ENCODE measurements at regions not wholly inside any gene's neighbourhood (a gene's known extent, or its start where the extent isn't known, plus 50 kb on each side); places are given as distances from the start of the nearest gene placed in this dataset.
"Not testable (repeated sequence)": the region's sequence is repeated elsewhere in the genome, so short reads cannot be mapped to it uniquely, and the experiment has no call there.

- Histone ChIP-seq H3K27me3 (ENCODE audit: control insufficient read depth in 3 of 3, insufficient read depth in 3 of 3, low read length in 3 of 3) (no peaks in the 10 kb centered on the region), H3K4me3 (ENCODE audit: low read length in 3 of 3) (no peak overlapping the region), H3K9ac (ENCODE audit: low read depth in 1 of 3, low read length in 3 of 3) (no peak overlapping the region), H3K9me3 (ENCODE audit: control insufficient read depth in 3 of 3, low read length in 3 of 3) (no peaks in the 10 kb centered on the region), H3K4me1 (ENCODE audit: control insufficient read depth in 3 of 3, insufficient read depth in 3 of 3, low read length in 3 of 3) (no peaks in the 10 kb centered on the region), H3K36me3 (ENCODE audit: control insufficient read depth in 3 of 3, insufficient read depth in 3 of 3, low read length in 3 of 3) (no peaks in the 10 kb centered on the region), H3K27ac (ENCODE audit: low read depth, low read length) (no peak overlapping the region)
These were observed 186.1 kb downstream of the OTOL1 start for GRCh38 chr3:161682715-161683114.

GRCh38 chr3:161689584-161690298, 193.1 kb downstream of the OTOL1 start:
- Histone ChIP-seq H3K9ac (ENCODE audit: low read depth in 1 of 3, low read length in 3 of 3) (no peak overlapping the region), H3K27me3 (ENCODE audit: control insufficient read depth in 3 of 3, insufficient read depth in 3 of 3, low read length in 3 of 3) (no peaks in the 10 kb centered on the region), H3K27ac (ENCODE audit: low read depth, low read length) (no peak overlapping the region), H3K4me3 (ENCODE audit: low read length in 3 of 3) (no peak overlapping the region), H3K36me3 (ENCODE audit: control insufficient read depth in 3 of 3, insufficient read depth in 3 of 3, low read length in 3 of 3) (no peaks in the 10 kb centered on the region), H3K4me1 (ENCODE audit: control insufficient read depth in 3 of 3, insufficient read depth in 3 of 3, low read length in 3 of 3) (no peaks in the 10 kb centered on the region), H3K9me3 (ENCODE audit: control insufficient read depth in 3 of 3, low read length in 3 of 3) (no peaks in the 10 kb centered on the region)

GRCh38 chr3:161690299-161690620, 193.7 kb downstream of the OTOL1 start:
- Histone ChIP-seq H3K4me3 (ENCODE audit: low read length in 3 of 3) (no peak overlapping the region), H3K9ac (ENCODE audit: low read depth in 1 of 3, low read length in 3 of 3) (no peak overlapping the region), H3K4me1 (ENCODE audit: control insufficient read depth in 3 of 3, insufficient read depth in 3 of 3, low read length in 3 of 3) (no peaks in the 10 kb centered on the region), H3K27me3 (ENCODE audit: control insufficient read depth in 3 of 3, insufficient read depth in 3 of 3, low read length in 3 of 3) (no peaks in the 10 kb centered on the region), H3K27ac (ENCODE audit: low read depth, low read length) (no peak overlapping the region), H3K9me3 (ENCODE audit: control insufficient read depth in 3 of 3, low read length in 3 of 3) (no peaks in the 10 kb centered on the region), H3K36me3 (ENCODE audit: control insufficient read depth in 3 of 3, insufficient read depth in 3 of 3, low read length in 3 of 3) (no peaks in the 10 kb centered on the region)

- Histone ChIP-seq H3K9me3 (ENCODE audit: control insufficient read depth in 3 of 3, low read length in 3 of 3) (no peaks in the 10 kb centered on the region), H3K9ac (ENCODE audit: low read depth in 1 of 3, low read length in 3 of 3) (no peak overlapping the region), H3K36me3 (ENCODE audit: control insufficient read depth in 3 of 3, insufficient read depth in 3 of 3, low read length in 3 of 3) (no peaks in the 10 kb centered on the region), H3K27ac (ENCODE audit: low read depth, low read length) (no peak overlapping the region), H3K4me1 (ENCODE audit: control insufficient read depth in 3 of 3, insufficient read depth in 3 of 3, low read length in 3 of 3) (no peaks in the 10 kb centered on the region), H3K4me3 (ENCODE audit: low read length in 3 of 3) (no peak overlapping the region), H3K27me3 (ENCODE audit: control insufficient read depth in 3 of 3, insufficient read depth in 3 of 3, low read length in 3 of 3) (no peaks in the 10 kb centered on the region)
These were observed 195.1 kb downstream of the OTOL1 start for GRCh38 chr3:161691677-161692076.

- no peaks in the 10 kb centered on the region for H3K9me3 ChIP-seq (ENCODE audit: control insufficient read depth in 3 of 3, low read length in 3 of 3)
- no peaks in the 10 kb centered on the region for H3K4me1 ChIP-seq (ENCODE audit: control insufficient read depth in 3 of 3, insufficient read depth in 3 of 3, low read length in 3 of 3)
- H3K4me3 ChIP-seq (ENCODE audit: low read length in 3 of 3): no peak overlapping the region
- H3K36me3 ChIP-seq (ENCODE audit: control insufficient read depth in 3 of 3, insufficient read depth in 3 of 3, low read length in 3 of 3): no peaks in the 10 kb centered on the region
- no peaks in the 10 kb centered on the region for H3K27me3 ChIP-seq (ENCODE audit: control insufficient read depth in 3 of 3, insufficient read depth in 3 of 3, low read length in 3 of 3)
- H3K9ac ChIP-seq (ENCODE audit: low read depth in 1 of 3, low read length in 3 of 3): no peak overlapping the region
- H3K27ac ChIP-seq (ENCODE audit: low read depth, low read length): no peak overlapping the region
These were observed 198.3 kb downstream of the OTOL1 start for GRCh38 chr3:161694682-161695564.

GRCh38 chr3:161695811-161696210, 199.2 kb downstream of the OTOL1 start:
- Histone ChIP-seq H3K9me3 (ENCODE audit: control insufficient read depth in 3 of 3, low read length in 3 of 3) (no peaks in the 10 kb centered on the region), H3K27ac (ENCODE audit: low read depth, low read length) (no peak overlapping the region), H3K4me3 (ENCODE audit: low read length in 3 of 3) (no peak overlapping the region), H3K9ac (ENCODE audit: low read depth in 1 of 3, low read length in 3 of 3) (no peak overlapping the region), H3K4me1 (ENCODE audit: control insufficient read depth in 3 of 3, insufficient read depth in 3 of 3, low read length in 3 of 3) (no peaks in the 10 kb centered on the region), H3K27me3 (ENCODE audit: control insufficient read depth in 3 of 3, insufficient read depth in 3 of 3, low read length in 3 of 3) (no peaks in the 10 kb centered on the region), H3K36me3 (ENCODE audit: control insufficient read depth in 3 of 3, insufficient read depth in 3 of 3, low read length in 3 of 3) (no peaks in the 10 kb centered on the region)

GRCh38 chr3:161700998-161701397, 204.4 kb downstream of the OTOL1 start:
- Histone ChIP-seq H3K4me1 (ENCODE audit: control insufficient read depth in 3 of 3, insufficient read depth in 3 of 3, low read length in 3 of 3) (no peaks in the 10 kb centered on the region), H3K27me3 (ENCODE audit: control insufficient read depth in 3 of 3, insufficient read depth in 3 of 3, low read length in 3 of 3) (no peaks in the 10 kb centered on the region), H3K9me3 (ENCODE audit: control insufficient read depth in 3 of 3, low read length in 3 of 3) (no peaks in the 10 kb centered on the region), H3K27ac (ENCODE audit: low read depth, low read length) (no peak overlapping the region), H3K4me3 (ENCODE audit: low read length in 3 of 3) (no peak overlapping the region), H3K36me3 (ENCODE audit: control insufficient read depth in 3 of 3, insufficient read depth in 3 of 3, low read length in 3 of 3) (no peaks in the 10 kb centered on the region), H3K9ac (ENCODE audit: low read depth in 1 of 3, low read length in 3 of 3) (no peak overlapping the region)

- H3K36me3 ChIP-seq (ENCODE audit: control insufficient read depth in 3 of 3, insufficient read depth in 3 of 3, low read length in 3 of 3); H3K27ac ChIP-seq (ENCODE audit: low read depth, low read length); H3K4me1 ChIP-seq (ENCODE audit: control insufficient read depth in 3 of 3, insufficient read depth in 3 of 3, low read length in 3 of 3); H3K4me3 ChIP-seq (ENCODE audit: low read length in 3 of 3); H3K27me3 ChIP-seq (ENCODE audit: control insufficient read depth in 3 of 3, insufficient read depth in 3 of 3, low read length in 3 of 3); H3K9ac ChIP-seq (ENCODE audit: low read depth in 1 of 3, low read length in 3 of 3); H3K9me3 ChIP-seq (ENCODE audit: control insufficient read depth in 3 of 3, low read length in 3 of 3): not testable (repeated sequence)
These were observed 210.6 kb downstream of the OTOL1 start for GRCh38 chr3:161707253-161707652.

- H3K27ac ChIP-seq (ENCODE audit: low read depth, low read length): no peak overlapping the region
- H3K9me3 ChIP-seq (ENCODE audit: control insufficient read depth in 3 of 3, low read length in 3 of 3): no peaks in the 10 kb centered on the region
- H3K27me3 ChIP-seq (ENCODE audit: control insufficient read depth in 3 of 3, insufficient read depth in 3 of 3, low read length in 3 of 3): no peaks in the 10 kb centered on the region
- no peaks in the 10 kb centered on the region for H3K36me3 ChIP-seq (ENCODE audit: control insufficient read depth in 3 of 3, insufficient read depth in 3 of 3, low read length in 3 of 3)
- no peaks in the 10 kb centered on the region for H3K4me1 ChIP-seq (ENCODE audit: control insufficient read depth in 3 of 3, insufficient read depth in 3 of 3, low read length in 3 of 3)
- no peak overlapping the region for H3K9ac ChIP-seq (ENCODE audit: low read depth in 1 of 3, low read length in 3 of 3)
- no peak overlapping the region for H3K4me3 ChIP-seq (ENCODE audit: low read length in 3 of 3)
These were observed 217.1 kb downstream of the OTOL1 start for GRCh38 chr3:161713731-161714130.

- Histone ChIP-seq H3K27ac (ENCODE audit: low read depth, low read length) (no peak overlapping the region), H3K4me1 (ENCODE audit: control insufficient read depth in 3 of 3, insufficient read depth in 3 of 3, low read length in 3 of 3) (no peaks in the 10 kb centered on the region)
These were observed 235.4 kb downstream of the OTOL1 start for GRCh38 chr3:161731968-161732367.

More at GRCh38 chr3:161731968-161732367, 235.4 kb downstream of the OTOL1 start:
- no peak overlapping the region for H3K4me3 ChIP-seq (ENCODE audit: low read length in 3 of 3)
- no peaks in the 10 kb centered on the region for H3K27me3 ChIP-seq (ENCODE audit: control insufficient read depth in 3 of 3, insufficient read depth in 3 of 3, low read length in 3 of 3)
- H3K36me3 ChIP-seq (ENCODE audit: control insufficient read depth in 3 of 3, insufficient read depth in 3 of 3, low read length in 3 of 3): no peaks in the 10 kb centered on the region
- H3K9ac ChIP-seq (ENCODE audit: low read depth in 1 of 3, low read length in 3 of 3): no peak overlapping the region
- no peaks in the 10 kb centered on the region for H3K9me3 ChIP-seq (ENCODE audit: control insufficient read depth in 3 of 3, low read length in 3 of 3)

Measured in skeletal muscle tissue (tissue), 3 donors.